ENCODE measurements at regions not wholly inside any gene's neighbourhood (a gene's known extent, or its start where the extent isn't known, plus 50 kb on each side); places are given as distances from the start of the nearest gene placed in this dataset.
"Not testable (repeated sequence)": the region's sequence is repeated elsewhere in the genome, so short reads cannot be mapped to it uniquely, and the experiment has no call there.

DNA sequence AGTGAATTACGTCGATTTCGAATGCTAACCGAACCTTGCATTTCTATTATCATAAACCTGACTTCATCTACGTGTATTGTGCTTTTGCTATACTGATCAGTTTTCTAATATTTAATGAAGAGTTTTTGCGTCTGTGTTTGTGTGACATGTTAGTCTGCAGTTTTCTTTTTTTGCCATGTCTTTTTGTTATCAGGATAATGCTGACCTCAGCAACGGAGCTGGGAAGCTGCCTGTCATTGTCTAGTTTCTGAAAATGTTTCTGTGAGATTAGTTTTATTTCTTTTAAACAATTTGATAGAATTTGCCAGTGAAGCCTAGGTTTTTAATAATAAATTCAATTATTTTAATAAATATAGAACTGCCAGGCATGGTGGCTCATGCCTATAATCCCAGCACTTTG lies 139.3 kb downstream of the LAT start:
- not testable (repeated sequence) for DNase-seq

DNA sequence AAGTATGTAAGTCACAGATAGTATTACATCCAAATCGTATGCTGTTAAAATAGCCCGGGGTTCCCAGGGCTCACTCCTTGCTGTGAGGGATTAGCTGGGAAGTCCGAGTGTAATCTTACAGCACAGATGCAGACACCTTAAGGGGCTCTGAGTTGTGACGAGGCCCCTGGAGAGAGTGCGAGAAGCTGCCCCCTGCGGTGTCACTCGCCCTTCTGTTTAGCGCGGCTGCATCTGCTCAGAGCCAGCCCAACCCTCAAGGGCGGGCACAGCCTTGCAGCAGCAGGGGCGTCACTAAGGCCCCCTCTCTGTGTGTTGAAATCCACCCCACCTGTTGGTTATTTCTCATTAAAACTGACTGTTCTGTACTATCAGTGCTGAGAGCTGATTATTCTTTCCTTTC lies 135.8 kb downstream of the LAT start:
- DNase-seq, result not testable (repeated sequence)

DNA sequence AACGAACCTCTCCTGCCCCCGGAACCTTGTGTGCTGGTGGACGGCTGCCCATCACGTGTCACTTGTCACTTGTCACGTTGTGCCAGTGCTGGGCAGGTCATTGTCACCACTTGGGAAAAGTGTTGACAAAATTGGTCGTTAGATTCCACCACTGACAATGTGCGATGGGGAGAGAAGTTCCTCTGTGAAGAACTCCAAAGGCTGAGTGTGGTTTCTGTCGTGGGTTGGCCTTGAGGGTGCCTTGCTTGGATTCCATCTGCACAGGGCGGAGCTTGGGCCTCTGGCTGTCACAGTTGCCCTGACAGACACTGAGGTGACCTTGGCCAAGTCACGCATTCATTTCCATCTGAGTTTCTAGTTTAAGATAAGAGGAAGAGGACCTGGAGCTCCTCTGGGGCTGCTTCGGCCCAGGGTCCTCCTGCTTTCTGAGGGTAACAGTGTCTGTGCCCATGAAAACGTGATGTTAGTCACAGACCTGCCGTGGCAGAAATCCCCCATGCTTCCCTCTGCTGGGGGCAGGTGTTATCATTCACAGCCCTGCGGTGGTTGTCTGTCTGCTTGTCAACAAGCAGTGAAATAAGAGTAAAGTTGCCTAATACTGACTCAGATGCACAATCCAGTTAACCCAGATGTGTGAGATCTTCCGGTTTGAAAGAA lies 133.6 kb downstream of the LAT start:
- not testable (repeated sequence) for DNase-seq

DNA sequence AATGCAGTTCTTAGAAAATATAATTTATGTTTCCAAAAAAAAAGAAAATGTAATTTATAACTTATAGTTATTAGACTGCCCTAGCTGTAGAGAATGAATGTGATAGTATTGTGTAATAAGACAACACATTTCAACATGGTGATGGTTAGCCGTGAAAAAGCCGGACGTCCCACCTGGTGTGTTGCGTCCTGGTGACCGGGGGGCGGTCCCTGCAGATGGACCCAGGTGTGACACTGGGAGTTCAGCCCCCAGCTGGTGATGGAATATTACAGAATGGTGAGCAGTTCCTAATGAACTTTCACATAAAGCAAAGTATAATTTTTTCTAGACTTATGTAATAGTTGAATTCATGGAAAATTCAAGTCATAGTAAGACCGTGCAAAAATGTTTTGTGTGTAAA lies 132.8 kb downstream of the LAT start:
- no peak for DNase-seq

DNA sequence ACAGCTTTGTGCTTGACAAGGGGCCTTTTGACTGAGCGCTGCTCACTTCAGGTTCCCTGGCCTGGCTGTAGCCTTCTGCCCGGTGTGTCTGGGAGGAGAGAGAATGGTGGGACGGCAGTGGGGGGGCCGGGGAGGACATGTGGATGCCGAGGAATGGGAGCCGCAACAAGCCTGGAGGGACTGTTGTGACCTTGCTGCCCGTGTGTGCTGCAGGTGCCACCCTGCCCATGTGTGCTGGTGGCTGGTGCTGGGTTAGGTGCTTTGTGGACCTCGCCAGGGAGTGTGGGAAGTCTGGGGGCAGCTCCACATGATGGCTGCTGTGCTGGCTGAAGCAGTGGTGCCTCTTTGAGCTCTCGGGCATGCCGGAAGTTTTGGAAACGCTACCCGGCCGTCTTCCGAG lies 132.1 kb downstream of the LAT start:
- no peak for DNase-seq

DNA sequence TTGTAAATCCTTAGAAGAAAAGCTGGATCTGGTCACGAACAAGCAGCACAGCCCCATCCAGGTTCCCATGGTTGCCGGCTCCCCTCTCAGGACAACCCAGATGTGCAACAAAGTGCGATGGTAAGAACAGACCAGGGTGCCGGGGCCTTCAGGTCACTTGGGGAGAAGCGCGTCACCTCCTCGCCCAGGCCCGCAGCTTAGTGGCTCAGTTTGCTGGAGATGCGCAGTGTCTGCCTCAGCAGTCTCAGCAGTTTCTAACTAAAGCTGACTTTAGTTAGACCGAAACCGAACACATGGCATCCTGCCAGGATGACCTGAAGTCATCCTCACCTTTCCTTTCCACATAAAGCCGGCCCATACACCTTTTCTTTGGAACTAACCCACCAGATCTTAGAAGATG lies 131.4 kb downstream of the LAT start:
- DNase-seq, result not testable (repeated sequence)

DNA sequence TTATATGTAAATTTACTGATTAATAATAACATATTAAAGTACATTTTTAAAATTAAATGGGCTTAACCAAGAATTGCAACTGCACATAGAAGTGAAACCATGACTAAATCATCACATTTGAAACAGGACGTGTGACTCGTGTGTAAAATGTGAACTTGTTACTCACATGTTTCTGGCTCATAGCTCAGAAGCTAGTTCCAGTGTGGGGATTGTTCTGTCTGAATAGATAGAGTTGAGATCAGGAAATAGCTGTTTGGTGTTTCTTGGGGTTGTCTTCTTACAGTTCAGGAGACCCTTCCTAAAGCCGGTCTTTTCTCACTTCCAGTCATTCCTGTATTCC lies 130.9 kb downstream of the LAT start:
- DNase-seq, result not testable (repeated sequence)

DNA sequence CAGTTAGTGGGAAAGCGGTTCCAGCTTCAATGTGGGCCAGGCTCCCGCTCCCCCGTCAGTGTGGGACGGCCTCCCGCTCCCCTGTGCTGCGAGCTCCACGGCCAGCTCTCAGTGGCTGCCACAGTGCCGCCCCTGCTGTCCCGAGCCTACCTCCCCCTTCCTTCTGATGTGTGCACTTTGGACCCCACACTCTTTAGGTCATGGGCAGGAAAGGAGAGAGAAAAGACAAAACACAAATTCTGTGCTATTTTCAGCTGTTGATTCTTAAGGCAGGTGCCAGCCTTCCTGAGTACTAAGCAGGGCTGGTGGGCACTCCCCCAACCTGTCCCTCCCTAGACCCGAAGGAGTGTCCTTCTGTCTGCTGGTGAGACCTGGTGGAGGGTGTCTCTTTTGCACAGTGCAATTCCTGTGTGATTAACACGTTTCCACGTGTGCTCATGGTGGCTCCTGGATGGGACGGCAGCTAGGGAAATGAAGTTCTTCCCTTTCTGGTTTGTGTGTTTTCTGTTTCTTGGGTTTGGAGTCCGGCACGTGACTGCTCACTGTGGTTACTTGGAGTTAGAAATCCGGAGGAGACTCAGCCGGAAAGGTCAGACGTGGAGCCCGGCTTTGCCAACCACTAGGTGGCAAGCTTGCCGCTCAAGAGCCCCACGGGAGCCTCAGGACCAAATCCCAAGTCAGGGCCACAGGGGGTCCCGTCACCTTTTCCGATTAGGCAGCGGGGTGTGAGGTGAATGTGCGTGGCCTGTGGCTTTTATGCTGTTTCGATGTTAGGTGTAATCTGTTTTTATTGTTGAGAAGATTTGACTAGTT lies 130.3 kb downstream of the LAT start:
- not testable (repeated sequence) for DNase-seq

DNA sequence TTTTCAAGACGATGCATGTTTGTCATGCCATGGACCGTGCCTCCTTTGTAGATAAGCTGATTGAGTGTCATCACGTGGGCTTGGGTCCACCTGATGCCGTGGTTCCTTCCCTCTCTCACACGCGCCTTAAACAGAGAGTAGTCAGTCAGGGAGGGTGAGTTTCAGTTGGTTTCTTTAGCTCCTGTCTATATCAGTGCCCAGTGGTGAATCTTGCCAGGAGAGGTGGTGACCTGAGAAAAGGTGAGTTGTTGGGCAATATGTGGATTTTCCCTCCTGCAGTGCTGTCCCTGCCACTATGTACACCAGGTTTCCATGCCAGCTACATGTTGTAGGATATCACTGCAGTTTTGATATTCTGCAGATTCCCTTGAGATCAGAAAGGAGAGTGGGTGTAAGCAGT lies 129.7 kb downstream of the LAT start:
- DNase-seq, result no peak

DNA sequence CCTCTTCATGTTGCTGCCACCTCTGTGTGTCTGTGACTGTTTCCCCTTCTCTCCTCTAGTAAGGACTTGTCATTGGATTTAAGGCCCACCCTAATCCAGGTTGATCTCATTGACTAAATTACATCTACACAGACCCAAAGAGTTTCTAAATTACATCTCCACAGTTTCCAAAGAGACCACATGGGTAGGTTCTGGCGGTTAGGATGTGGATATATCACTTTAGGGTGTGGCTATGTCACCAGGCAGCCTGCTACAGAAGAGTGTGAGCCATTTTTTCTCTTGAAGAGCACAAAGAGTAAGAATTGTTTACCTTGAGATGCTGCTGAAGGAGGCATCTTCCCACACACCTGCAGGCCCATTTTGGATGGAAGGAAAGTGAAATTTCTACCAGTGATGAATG lies 128.6 kb downstream of the LAT start:
- DNase-seq, result not testable (repeated sequence)

DNA sequence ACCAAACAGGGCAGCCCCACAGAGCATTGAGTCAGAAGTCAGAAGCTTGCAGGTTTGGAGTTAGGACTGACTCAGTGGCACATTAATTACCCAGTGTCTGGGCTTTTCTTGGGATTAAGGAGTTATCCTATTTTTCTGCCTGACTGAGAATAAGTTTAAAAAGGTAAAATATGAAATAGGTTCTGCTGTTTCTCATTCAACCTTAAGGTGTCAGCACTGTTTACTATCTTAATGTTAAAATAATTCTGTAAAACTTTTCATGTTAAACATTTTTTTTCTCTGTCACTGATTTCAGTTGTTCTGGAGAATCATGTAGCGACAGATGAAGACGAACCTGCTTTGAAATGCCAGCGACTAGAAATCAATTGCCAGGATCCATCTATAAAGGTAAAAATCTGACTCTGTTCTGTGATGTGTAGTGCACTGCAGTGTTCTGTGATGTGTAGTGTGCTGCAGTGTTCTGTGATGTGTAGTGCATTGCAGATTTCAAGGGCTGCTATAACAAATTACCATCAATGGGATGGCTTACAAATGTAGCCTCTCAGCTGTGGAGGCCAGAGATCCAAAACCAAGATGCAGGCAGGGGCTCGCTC lies 128.0 kb downstream of the LAT start:
- DNase-seq, result no peak

DNA sequence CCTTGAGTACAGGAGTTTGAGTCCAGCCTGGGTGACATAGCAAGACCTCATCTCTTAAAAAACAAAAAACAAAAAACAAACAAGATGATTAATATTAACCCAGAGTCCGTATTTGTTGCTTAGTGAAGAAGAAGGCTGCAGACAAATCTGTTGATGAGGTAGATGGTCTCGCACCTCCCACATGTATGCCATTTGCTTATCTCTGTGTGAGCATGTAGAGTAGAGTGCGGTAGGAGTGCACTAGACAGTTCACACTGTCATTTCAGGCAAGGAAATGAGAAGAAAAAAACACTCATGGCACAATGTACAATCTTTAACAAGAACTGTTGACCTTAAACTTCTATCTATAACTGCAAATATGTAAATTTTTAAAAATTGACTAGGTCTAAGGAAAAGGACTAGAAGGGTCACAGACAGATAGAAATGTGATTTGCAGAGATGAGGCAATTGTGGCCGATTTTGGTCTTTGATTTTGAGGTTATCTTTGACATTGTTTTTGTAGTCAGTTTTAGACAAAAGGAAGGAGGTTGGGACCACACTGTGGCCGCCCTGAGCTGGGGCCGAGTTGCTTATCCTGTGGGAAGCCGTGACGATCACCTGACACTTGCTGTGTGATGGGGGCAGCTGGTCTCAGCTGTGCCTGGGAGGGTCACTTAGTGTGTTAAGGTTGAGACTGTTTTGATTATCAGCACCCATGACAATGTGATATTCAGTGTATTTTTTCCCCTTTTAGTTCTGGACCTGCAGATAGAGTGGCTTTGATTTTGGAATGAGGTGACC lies 127.2 kb downstream of the LAT start:
- DNase-seq, result not testable (repeated sequence)

DNA sequence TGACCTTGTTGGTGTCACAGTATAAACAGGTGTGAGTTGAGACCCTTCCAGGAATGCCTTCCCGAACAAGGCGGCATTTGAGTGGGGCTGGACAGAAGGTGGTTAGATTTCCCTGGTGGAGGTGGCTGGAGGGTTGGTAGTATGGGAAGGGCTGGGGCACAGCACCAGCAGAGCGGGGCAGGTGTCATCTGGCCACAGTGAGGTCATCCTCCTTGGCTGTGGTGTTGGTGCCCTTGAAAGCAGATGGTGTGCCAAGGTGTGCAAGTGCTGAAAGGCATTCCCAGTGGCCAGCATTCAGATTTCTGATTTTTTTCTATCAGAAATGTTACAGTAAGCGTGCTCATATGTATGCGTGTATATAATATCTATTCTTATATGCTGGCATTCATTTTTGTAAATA lies 126.6 kb downstream of the LAT start:
- DNase-seq, result no peak

DNA sequence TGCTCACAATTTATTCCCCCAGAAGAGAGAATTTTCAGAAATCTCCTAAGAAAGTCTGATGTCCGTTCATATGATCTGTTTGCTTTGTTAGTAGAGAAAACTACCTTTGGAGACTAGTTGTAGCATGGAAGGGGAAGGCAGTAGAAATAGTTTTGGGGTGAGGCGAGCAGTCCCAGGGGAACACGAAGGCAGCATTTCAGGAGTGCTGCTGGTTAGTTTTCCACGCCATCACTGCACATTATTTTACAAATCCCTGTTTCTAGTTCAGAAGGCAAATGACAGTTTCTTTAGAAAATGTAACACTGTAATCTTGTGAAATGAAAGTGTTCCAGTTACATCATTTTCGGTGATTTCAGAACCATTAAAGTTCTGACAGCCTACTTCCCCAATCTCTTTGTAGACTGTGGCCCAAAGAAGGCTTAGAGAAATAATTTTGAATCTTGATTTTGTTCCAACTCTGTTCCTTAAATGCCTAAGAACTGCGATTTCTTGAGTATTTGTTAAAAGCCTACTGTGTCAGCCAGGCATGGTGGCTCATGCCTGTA lies 123.8 kb downstream of the LAT start:
- DNase-seq, result not testable (repeated sequence)

DNA sequence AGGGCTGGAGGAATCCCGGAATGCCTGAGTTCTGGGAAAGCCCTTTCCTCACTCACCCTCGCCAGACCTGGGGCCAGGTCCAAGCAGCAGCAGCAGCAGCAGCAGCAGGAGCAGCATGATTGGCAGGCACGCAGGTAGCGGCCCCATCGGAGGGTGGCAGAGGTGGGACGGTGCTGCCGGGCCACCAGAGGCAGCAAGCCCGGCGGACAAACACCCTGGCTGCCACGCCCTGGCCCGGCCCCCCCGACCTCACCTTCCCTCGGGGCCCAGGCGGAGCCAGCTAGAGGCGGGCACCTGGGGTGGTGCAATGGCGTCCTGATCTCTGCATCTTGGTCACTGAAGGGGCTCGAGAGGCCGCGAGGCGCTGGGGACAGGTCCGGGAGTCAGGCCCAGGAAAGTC lies 122.4 kb downstream of the LAT start:
- DNase-seq, result no peak

DNA sequence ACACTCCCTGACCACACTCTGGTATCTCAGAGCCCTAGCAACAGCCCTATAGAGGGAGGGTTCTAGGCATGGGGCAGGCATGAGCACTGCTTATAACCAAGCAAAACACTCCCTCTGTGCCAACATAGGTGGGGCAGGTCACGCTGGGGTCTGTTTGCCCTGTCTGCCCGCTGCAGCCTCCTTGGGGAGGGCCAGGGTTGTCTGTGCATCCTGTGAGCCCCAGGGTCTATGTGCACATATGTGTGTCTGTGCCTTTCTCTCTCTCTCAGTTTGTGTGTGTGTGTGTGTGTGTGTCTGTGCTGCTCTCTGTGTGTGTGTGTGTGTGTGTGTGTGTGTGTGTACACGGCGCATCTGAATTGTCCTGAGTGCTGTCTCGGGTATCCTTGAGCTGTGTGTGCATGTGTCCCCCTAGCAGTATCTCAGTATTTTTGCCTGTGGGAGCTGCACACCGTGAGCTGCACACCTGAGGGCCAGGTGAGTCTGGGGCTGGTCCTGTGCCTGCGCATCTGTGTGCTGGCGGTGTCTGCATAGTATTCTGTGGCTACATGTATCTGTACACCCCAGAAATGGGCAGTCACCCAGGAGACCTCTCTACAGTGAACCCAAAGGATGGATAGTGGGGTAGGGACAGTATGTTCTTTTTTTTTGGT lies 121.5 kb downstream of the LAT start:
- not testable (repeated sequence) for DNase-seq

DNA sequence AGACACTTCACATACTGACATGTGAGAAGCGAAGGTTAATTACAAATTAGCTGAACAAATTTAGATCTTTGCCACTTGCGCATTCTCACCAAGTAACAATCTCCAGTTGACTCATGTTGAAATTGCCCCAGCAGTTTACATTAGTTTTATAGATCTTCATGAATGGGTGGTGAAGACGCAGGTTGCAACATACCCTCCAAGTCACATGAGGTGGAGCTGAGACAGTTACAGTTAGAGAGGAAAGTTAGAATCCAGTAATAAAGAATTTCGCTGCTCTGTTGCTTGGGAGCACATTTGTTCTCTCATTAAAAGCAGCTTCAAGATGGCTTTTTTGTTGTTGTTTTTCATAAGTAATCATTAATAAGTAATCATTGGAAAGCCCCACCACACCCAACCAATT lies 119.7 kb downstream of the LAT start:
- DNase-seq, result not testable (repeated sequence)

DNA sequence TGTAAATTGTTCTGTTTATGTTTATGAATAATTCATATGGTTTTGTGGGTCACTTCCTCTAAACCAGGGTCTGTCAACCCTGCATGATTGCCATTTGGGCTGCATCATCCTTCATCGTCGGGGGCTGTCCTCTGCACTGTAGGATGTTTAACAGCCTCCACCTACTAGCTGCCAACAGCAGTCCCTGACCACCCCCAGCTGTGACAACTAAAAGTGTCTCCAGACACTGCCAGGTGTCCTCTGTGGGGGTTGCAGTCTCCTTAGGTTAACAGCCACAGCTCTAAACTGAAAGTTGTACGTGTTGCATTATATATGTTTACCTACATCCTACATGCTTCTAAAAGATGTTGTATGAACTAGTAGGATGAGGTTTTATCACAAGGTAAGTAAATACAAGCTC lies 113.1 kb downstream of the LAT start:
- DNase-seq, result not testable (repeated sequence)

DNA sequence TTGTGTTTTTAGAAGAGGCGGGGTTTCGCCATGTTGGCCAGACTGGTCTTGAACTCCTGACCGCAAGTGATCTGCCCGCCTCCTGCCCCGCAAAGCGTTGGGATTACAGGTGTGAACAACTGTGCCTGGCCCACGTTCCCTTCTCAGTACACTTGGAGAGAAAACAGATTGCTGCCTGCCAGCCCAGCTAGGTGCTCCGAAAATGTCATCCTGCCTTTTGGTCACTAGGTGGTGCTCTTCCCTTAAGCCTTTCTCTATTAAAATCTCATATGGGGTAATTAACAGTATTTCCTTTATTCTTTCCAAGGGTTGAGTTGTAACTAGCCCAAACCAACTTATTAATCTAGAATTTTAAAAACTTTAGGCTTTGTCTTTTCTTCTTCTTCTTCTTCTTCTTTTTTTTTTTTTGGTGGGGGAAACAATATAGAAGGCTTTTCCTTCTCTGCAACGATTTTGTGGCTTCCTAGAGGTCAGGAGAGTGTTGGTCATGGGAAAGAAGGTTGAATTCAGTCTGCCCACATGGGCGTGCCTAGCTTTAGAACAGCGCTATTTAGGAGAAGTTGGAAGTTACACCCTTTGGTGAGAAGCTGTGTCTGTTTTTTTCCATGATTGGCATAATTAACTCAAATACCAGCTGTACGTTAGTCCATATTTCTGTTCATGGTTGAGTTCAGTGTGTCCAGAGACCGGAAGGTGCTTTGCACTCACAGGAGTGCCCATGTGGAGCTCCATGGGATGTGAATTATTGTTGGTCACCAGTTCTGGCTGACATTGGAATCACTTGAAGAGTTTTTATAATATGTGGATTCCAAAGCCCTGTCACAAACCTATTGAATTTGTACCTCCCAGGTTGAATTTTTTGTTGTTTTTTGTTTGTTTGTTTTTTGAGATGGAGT lies 110.1 kb downstream of the LAT start:
- DNase-seq, result not testable (repeated sequence)

DNA sequence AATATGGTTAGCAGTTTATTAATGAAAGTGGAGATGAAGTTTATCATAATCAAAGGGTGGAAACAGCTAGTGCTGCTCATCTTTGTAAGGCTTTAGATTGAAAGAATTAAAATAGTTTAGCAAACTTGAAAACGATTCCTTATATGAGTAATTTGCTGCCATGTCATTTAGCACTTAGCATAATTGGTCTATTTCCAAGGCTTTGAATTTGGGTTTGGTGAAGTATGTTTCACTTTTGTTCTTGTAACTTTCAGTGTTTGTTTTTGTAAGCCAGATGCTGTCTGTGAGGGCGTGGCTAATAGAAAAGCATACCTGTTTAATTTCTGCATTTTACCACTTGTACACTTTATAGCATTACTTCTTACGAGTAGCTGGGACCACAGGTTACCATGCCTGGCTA lies 109.5 kb downstream of the LAT start:
- not testable (repeated sequence) for DNase-seq

DNA sequence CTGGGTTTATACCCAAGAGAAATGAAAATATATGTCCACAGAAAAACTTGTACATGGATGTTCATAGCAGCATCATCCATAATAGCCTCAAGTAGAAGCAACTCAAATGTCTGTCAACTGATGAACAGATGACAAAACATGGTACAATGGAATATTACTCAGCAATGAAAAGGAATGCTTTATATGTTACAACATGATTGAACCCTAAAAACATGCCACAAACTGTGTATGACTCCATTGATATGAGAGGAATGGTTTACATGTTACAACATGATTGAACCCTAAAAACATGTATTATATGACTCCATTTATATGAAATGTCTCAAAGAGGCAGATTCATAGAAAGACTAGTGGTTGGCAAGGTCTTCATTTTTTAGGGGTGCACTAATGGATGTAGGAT lies 104.8 kb downstream of the LAT start:
- DNase-seq, result not testable (repeated sequence)
